Coronary artery (tissue), 2 donors: ENCODE measurements at regions not wholly inside any gene's neighbourhood (a gene's known extent, or its start where the extent isn't known, plus 50 kb on each side); places are given as distances from the start of the nearest gene placed in this dataset.

Experiments used
- DNase-seq: peaks from one replicate; pipeline ENCODE4 v3.0.0-alpha.2; 2017; ENCODE audit warnings: low spot score
- H3K27ac ChIP-seq, 2 donors: fragments of 200-600 bp; sonication (generic); one replicate each; pipeline ENCODE4 v1.5.1; 2016 to 2019
- H3K4me3 ChIP-seq: fragments of 200-600 bp; sonication (generic); 2 replicates; pipeline ENCODE4 v1.5.1; 2016; ENCODE audit warnings: mild to moderate bottlenecking, moderate library complexity
- CTCF ChIP-seq: fragments of 200-600 bp; sonication (generic); IDR thresholded peaks from one replicate; pipeline ENCODE4 v1.5.1; 2019; ENCODE audit warnings: antibody characterized with exemption

- DNase-seq, result no peak
- TF ChIP-seq CTCF, result no peak
- Histone ChIP-seq H3K4me3 (no peak overlapping the region), H3K27ac (no peak overlapping the region)
These were observed 417.1 kb downstream of the HRH4 start for GRCh38 chr18:24877546-24877945.

- TF ChIP-seq CTCF, result no peak
- no peak overlapping the region for H3K4me3 ChIP-seq
- DNase-seq, result no peak
- H3K27ac ChIP-seq, result no peak overlapping the region
These were observed 417.9 kb downstream of the HRH4 start for GRCh38 chr18:24878289-24878688.

- Histone ChIP-seq H3K4me3 (no peak overlapping the region), H3K27ac (no peak overlapping the region)
- no peak for DNase-seq
- no peak for TF ChIP-seq CTCF
These were observed 424.8 kb downstream of the HRH4 start for GRCh38 chr18:24885276-24885675.

GRCh38 chr18:24894880-24895279 is 434.4 kb downstream of the HRH4 start:
- Histone ChIP-seq H3K27ac (no peak overlapping the region), H3K4me3 (no peak overlapping the region)
- no peak for TF ChIP-seq CTCF
- no peak for DNase-seq

- TF ChIP-seq CTCF, result no peak
- no peak overlapping the region for H3K4me3 ChIP-seq
- DNase-seq, result no peak
- H3K27ac ChIP-seq, result no peak overlapping the region
These were observed 437.0 kb downstream of the HRH4 start for GRCh38 chr18:24897461-24897860.

- DNase-seq, result no peak
- H3K4me3 ChIP-seq, result no peak overlapping the region
- TF ChIP-seq CTCF, result no peak
- H3K27ac ChIP-seq, result no peak overlapping the region
These were observed 441.7 kb downstream of the ZNF521 start for GRCh38 chr18:24910221-24910620.

- no peak for TF ChIP-seq CTCF
- no peak overlapping the region for H3K4me3 ChIP-seq
- peak overlapping the region in 1 of 2 donors; percentile 12 for H3K27ac ChIP-seq
- no peak for DNase-seq
These were observed 438.3 kb downstream of the ZNF521 start for GRCh38 chr18:24913507-24914170.
